MM.1S (cell line): ENCODE measurements at regions not wholly inside any gene's neighbourhood (a gene's known extent, or its start where the extent isn't known, plus 50 kb on each side); places are given as distances from the start of the nearest gene placed in this dataset.

Experiments
- DNase-seq: peaks from one replicate; pipeline ENCODE4 v3.0.0-alpha.2; 2015
- H2AFZ ChIP-seq: fragments of 300-600 bp; sonication (generic); 2 replicates; pipeline ENCODE4 v1.6.0; 2016; ENCODE audit warnings: antibody characterized with exemption, low read length
- H3F3A ChIP-seq: fragments of 300-600 bp; sonication (generic); 2 replicates; pipeline ENCODE4 v1.6.1; 2016; ENCODE audit warnings: mild to moderate bottlenecking, antibody characterized with exemption, low read length, moderate library complexity, mixed read lengths; ENCODE audit not compliant: insufficient read depth
- H3K27ac ChIP-seq: fragments of 300-600 bp; sonication (generic); 2 replicates; pipeline ENCODE4 v1.5.1; 2016; ENCODE audit warnings: mild to moderate bottlenecking, low read length
- H3K27me3 ChIP-seq: fragments of 300-600 bp; sonication (generic); replicated peaks from 2 replicates; pipeline ENCODE4 v1.6.0; 2016; ENCODE audit warnings: low read length; ENCODE audit not compliant: insufficient read depth
- H3K36me3 ChIP-seq: fragments of 300-600 bp; sonication (generic); replicated peaks from 2 replicates; pipeline ENCODE4 v1.6.1; 2016; ENCODE audit warnings: mild to moderate bottlenecking, low read length, mixed read lengths; ENCODE audit not compliant: insufficient read depth
- H3K4me1 ChIP-seq: fragments of 300-600 bp; sonication (generic); 2 replicates; pipeline ENCODE4 v1.6.1; 2016; ENCODE audit warnings: low read length, mixed read lengths
- H3K4me2 ChIP-seq: fragments of 300-600 bp; sonication (generic); 2 replicates; pipeline ENCODE4 v1.6.0; 2016; ENCODE audit warnings: low read depth, low read length
- H3K4me3 ChIP-seq: fragments of 300-600 bp; sonication (generic); 2 replicates; pipeline ENCODE4 v1.5.1; 2016; ENCODE audit warnings: low read length, mixed read lengths
- H3K79me2 ChIP-seq: fragments of 300-600 bp; sonication (generic); 2 replicates; pipeline ENCODE4 v1.6.1; 2016; ENCODE audit warnings: mixed run types, low read length, mixed read lengths
- H3K9ac ChIP-seq: fragments of 300-600 bp; sonication (generic); 2 replicates; pipeline ENCODE4 v1.6.1; 2016; ENCODE audit warnings: low read length, mixed read lengths
- H3K9me2 ChIP-seq: fragments of 300-600 bp; sonication (generic); replicated peaks from 2 replicates; pipeline ENCODE4 v1.6.1; 2016; ENCODE audit warnings: mild to moderate bottlenecking, low read length, mixed read lengths; ENCODE audit not compliant: insufficient read depth
- H3K9me3 ChIP-seq: fragments of 300-600 bp; sonication (generic); replicated peaks from 2 replicates; pipeline ENCODE4 v1.6.1; 2016; ENCODE audit warnings: mild to moderate bottlenecking, low read length, mixed read lengths; ENCODE audit not compliant: insufficient read depth
- H4K20me1 ChIP-seq: fragments of 300-600 bp; sonication (generic); 2 replicates; pipeline ENCODE4 v1.6.1; 2016; ENCODE audit warnings: mild to moderate bottlenecking, low read length, moderate library complexity, mixed read lengths; ENCODE audit not compliant: insufficient read depth
- CTCF ChIP-seq: fragments of 300-600 bp; sonication (generic); IDR thresholded peaks from 2 replicates; pipeline ENCODE4 v1.5.1; 2016; ENCODE audit warnings: antibody characterized with exemption, low read length, mixed read lengths
- EZH2 ChIP-seq: fragments of 300-600 bp; sonication (generic); optimal IDR thresholded peaks from 2 replicates; pipeline ENCODE3; 2017; ENCODE audit warnings: low read depth, mild to moderate bottlenecking, antibody characterized with exemption, low read length, mixed read lengths
- EZH2phosphoT487 ChIP-seq: fragments of 300-600 bp; sonication (generic); IDR thresholded peaks from 2 replicates; pipeline ENCODE4 v1.6.1; 2018; ENCODE audit warnings: antibody characterized with exemption, low read length

GRCh38 chr19:13576726-13577125 is 70.4 kb upstream of the CACNA1A start:
- Histone ChIP-seq H2AFZ (no peak overlapping the region), H3K4me2 (no peak overlapping the region), H3K27ac (no peak overlapping the region), H3K9me3 (no peaks in the 10 kb centered on the region), H4K20me1 (no peaks in the 10 kb centered on the region), H3K9ac (no peak overlapping the region), H3K9me2 (no peaks in the 10 kb centered on the region), H3K79me2 (no peaks in the 10 kb centered on the region), H3K27me3 (peaks cover 57% of the 10 kb centered on the region), H3F3A (no peaks in the 10 kb centered on the region), H3K4me3 (no peak overlapping the region), H3K4me1 (no peaks in the 10 kb centered on the region), H3K36me3 (no peaks in the 10 kb centered on the region)
- TF ChIP-seq CTCF (no peak), EZH2phosphoT487 (no peak), EZH2 (no peak)
- DNase-seq: no peak

GRCh38 chr19:13574933-13575332 is 68.7 kb upstream of the CACNA1A start:
- no peak for DNase-seq
- H3K9ac ChIP-seq: no peak overlapping the region
- peaks cover 56% of the 10 kb centered on the region for H3K27me3 ChIP-seq
- H3K36me3 ChIP-seq: no peaks in the 10 kb centered on the region
- no peaks in the 10 kb centered on the region for H3F3A ChIP-seq
- no peaks in the 10 kb centered on the region for H4K20me1 ChIP-seq
- H3K79me2 ChIP-seq: no peaks in the 10 kb centered on the region
- no peaks in the 10 kb centered on the region for H3K9me3 ChIP-seq
- H3K4me1 ChIP-seq: no peaks in the 10 kb centered on the region
- no peak overlapping the region for H3K27ac ChIP-seq
- no peak overlapping the region for H3K4me2 ChIP-seq
- TF ChIP-seq CTCF (peak; percentile 28), EZH2phosphoT487 (no peak)
- H3K9me2 ChIP-seq: no peaks in the 10 kb centered on the region
- H3K4me3 ChIP-seq: no peak overlapping the region
- no peak overlapping the region for H2AFZ ChIP-seq

- no peaks in the 10 kb centered on the region for H3K79me2 ChIP-seq
- no peaks in the 10 kb centered on the region for H3F3A ChIP-seq
- DNase-seq: no peak
- H3K4me3 ChIP-seq: no peak overlapping the region
- H3K9me2 ChIP-seq: no peaks in the 10 kb centered on the region
- no peaks in the 10 kb centered on the region for H3K36me3 ChIP-seq
- TF ChIP-seq CTCF (no peak), EZH2phosphoT487 (no peak), EZH2 (no peak)
- H3K27me3 ChIP-seq: peaks cover 58% of the 10 kb centered on the region
- no peaks in the 10 kb centered on the region for H3K9me3 ChIP-seq
- H3K27ac ChIP-seq: no peak overlapping the region
- no peaks in the 10 kb centered on the region for H3K4me1 ChIP-seq
- H3K9ac ChIP-seq: no peak overlapping the region
- H3K4me2 ChIP-seq: no peak overlapping the region
- H4K20me1 ChIP-seq: no peaks in the 10 kb centered on the region
- no peak overlapping the region for H2AFZ ChIP-seq
Observed at GRCh38 chr19:13573056-13573667, 66.9 kb upstream of the CACNA1A start.
